ENCODE measurements at regions not wholly inside any gene's neighbourhood (a gene's known extent, or its start where the extent isn't known, plus 50 kb on each side); places are given as distances from the start of the nearest gene placed in this dataset.

DNA sequence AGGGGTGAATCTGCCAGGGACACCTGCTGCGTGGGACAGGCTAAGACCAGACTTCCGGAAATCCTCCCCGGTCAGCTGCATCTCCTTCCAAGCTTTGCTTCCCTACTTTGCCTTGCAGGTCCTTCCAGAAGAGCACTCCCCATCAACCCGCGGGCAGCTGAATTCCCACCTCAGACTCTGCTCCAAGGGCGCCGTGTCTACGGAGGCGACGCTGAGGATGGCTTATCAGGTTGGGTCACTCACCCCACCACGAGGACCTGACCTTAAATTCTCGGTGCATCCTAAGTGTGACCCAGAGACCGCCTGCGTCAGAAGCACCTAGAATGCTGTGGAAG lies 78.9 kb upstream of the KMT2C start:
- TF ChIP-seq CREB1 (IDR thresholded peaks at IDR 0.05; ENCODE audit: low read depth) (no peak), ZBTB7A (IDR thresholded peaks at IDR 0.05; ENCODE audit: low read depth) (no peak), TCF12 (IDR thresholded peaks at IDR 0.05; ENCODE audit: low read depth) (no peak), YY1 (IDR thresholded peaks at IDR 0.05; ENCODE audit: low read depth) (no peak), TAF1 (IDR thresholded peaks at IDR 0.05; ENCODE audit: low read depth) (no peak), RAD21 (IDR thresholded peaks at IDR 0.05; ENCODE audit: low read depth) (no peak), TEAD4 (IDR thresholded peaks at IDR 0.05) (no peak), MAX (IDR thresholded peaks at IDR 0.05) (no peak), CEBPB (IDR thresholded peaks at IDR 0.05) (no peak), EGR1 (IDR thresholded peaks at IDR 0.05) (no peak), FOXM1 (IDR thresholded peaks at IDR 0.05; ENCODE audit: borderline replicate concordance, low read depth) (no peak), EP300 (IDR thresholded peaks at IDR 0.05; ENCODE audit: borderline replicate concordance) (no peak), NFIC (IDR thresholded peaks at IDR 0.05) (no peak)
- TF ChIP-seq, protein P1, sequence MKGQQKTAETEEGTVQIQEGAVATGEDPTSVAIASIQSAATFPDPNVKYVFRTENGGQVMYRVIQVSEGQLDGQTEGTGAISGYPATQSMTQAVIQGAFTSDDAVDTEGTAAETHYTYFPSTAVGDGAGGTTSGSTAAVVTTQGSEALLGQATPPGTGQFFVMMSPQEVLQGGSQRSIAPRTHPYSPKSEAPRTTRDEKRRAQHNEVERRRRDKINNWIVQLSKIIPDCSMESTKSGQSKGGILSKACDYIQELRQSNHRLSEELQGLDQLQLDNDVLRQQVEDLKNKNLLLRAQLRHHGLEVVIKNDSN (IDR thresholded peaks at IDR 0.05) = no peak
- TF ChIP-seq, protein P2, sequence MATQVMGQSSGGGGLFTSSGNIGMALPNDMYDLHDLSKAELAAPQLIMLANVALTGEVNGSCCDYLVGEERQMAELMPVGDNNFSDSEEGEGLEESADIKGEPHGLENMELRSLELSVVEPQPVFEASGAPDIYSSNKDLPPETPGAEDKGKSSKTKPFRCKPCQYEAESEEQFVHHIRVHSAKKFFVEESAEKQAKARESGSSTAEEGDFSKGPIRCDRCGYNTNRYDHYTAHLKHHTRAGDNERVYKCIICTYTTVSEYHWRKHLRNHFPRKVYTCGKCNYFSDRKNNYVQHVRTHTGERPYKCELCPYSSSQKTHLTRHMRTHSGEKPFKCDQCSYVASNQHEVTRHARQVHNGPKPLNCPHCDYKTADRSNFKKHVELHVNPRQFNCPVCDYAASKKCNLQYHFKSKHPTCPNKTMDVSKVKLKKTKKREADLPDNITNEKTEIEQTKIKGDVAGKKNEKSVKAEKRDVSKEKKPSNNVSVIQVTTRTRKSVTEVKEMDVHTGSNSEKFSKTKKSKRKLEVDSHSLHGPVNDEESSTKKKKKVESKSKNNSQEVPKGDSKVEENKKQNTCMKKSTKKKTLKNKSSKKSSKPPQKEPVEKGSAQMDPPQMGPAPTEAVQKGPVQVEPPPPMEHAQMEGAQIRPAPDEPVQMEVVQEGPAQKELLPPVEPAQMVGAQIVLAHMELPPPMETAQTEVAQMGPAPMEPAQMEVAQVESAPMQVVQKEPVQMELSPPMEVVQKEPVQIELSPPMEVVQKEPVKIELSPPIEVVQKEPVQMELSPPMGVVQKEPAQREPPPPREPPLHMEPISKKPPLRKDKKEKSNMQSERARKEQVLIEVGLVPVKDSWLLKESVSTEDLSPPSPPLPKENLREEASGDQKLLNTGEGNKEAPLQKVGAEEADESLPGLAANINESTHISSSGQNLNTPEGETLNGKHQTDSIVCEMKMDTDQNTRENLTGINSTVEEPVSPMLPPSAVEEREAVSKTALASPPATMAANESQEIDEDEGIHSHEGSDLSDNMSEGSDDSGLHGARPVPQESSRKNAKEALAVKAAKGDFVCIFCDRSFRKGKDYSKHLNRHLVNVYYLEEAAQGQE (IDR thresholded peaks at IDR 0.05; ENCODE audit: low read depth) = no peak

- TF ChIP-seq YY1 (IDR thresholded peaks at IDR 0.05; ENCODE audit: low read depth) = no peak
- TF ChIP-seq, protein P2 (IDR thresholded peaks at IDR 0.05; ENCODE audit: low read depth) = no peak
- TF ChIP-seq, protein P1 (IDR thresholded peaks at IDR 0.05) = no peak
- TF ChIP-seq EGR1 (IDR thresholded peaks at IDR 0.05) = no peak
- TF ChIP-seq NFIC (IDR thresholded peaks at IDR 0.05) = no peak
- TF ChIP-seq EP300 (IDR thresholded peaks at IDR 0.05; ENCODE audit: borderline replicate concordance) = no peak
- no peak for TF ChIP-seq TCF12 (IDR thresholded peaks at IDR 0.05; ENCODE audit: low read depth)
- TF ChIP-seq ZBTB7A (IDR thresholded peaks at IDR 0.05; ENCODE audit: low read depth) = no peak
- TF ChIP-seq TAF1 (IDR thresholded peaks at IDR 0.05; ENCODE audit: low read depth) = no peak
- no peak for TF ChIP-seq CREB1 (IDR thresholded peaks at IDR 0.05; ENCODE audit: low read depth)
- TF ChIP-seq CEBPB (IDR thresholded peaks at IDR 0.05) = no peak
- TF ChIP-seq MAX (IDR thresholded peaks at IDR 0.05) = no peak
- TF ChIP-seq RAD21 (IDR thresholded peaks at IDR 0.05; ENCODE audit: low read depth) = no peak
- no peak for TF ChIP-seq FOXM1 (IDR thresholded peaks at IDR 0.05; ENCODE audit: borderline replicate concordance, low read depth)
- TF ChIP-seq TEAD4 (IDR thresholded peaks at IDR 0.05) = no peak
Observed at GRCh38 chr7:152513861-152514770, 78.3 kb upstream of the KMT2C start.

- TF ChIP-seq YY1 (IDR thresholded peaks at IDR 0.05; ENCODE audit: low read depth) (no peak), EP300 (IDR thresholded peaks at IDR 0.05; ENCODE audit: borderline replicate concordance) (no peak), MAX (IDR thresholded peaks at IDR 0.05) (no peak), EGR1 (IDR thresholded peaks at IDR 0.05) (no peak), ZBTB7A (IDR thresholded peaks at IDR 0.05; ENCODE audit: low read depth) (no peak), CEBPB (IDR thresholded peaks at IDR 0.05) (no peak), RAD21 (IDR thresholded peaks at IDR 0.05; ENCODE audit: low read depth) (no peak), CREB1 (IDR thresholded peaks at IDR 0.05; ENCODE audit: low read depth) (no peak), TEAD4 (IDR thresholded peaks at IDR 0.05) (no peak), TCF12 (IDR thresholded peaks at IDR 0.05; ENCODE audit: low read depth) (no peak), NFIC (IDR thresholded peaks at IDR 0.05) (no peak), FOXM1 (IDR thresholded peaks at IDR 0.05; ENCODE audit: borderline replicate concordance, low read depth) (no peak), TAF1 (IDR thresholded peaks at IDR 0.05; ENCODE audit: low read depth) (no peak)
- TF ChIP-seq, protein P1 (IDR thresholded peaks at IDR 0.05) = no peak
Observed at GRCh38 chr7:152512706-152513105, 76.9 kb upstream of the KMT2C start.

- TF ChIP-seq TCF12 (IDR thresholded peaks at IDR 0.05; ENCODE audit: low read depth) (no peak), RAD21 (IDR thresholded peaks at IDR 0.05; ENCODE audit: low read depth) (no peak), YY1 (IDR thresholded peaks at IDR 0.05; ENCODE audit: low read depth) (no peak), CREB1 (IDR thresholded peaks at IDR 0.05; ENCODE audit: low read depth) (no peak), NFIC (IDR thresholded peaks at IDR 0.05) (no peak)
- TF ChIP-seq, protein P1 (IDR thresholded peaks at IDR 0.05) = no peak
Observed at GRCh38 chr7:152511736-152512135, 75.9 kb upstream of the KMT2C start.
